ENCODE measurements at regions not wholly inside any gene's neighbourhood (a gene's known extent, or its start where the extent isn't known, plus 50 kb on each side); places are given as distances from the start of the nearest gene placed in this dataset.

GRCh38 chr21:38140207-38140903 is 116.4 kb upstream of the KCNJ15 start:
- TF ChIP-seq ATOH8 (CRISPR knock-in tag; IDR thresholded peaks at IDR 0.05; ENCODE audit: low read depth) = 0 out of 2 replicates have a peak, but pooled peaks have one; percentile 40
- no peak for TF ChIP-seq CBX8 (IDR thresholded peaks at IDR 0.05)
- TF ChIP-seq POLR2AphosphoS2 (conservative IDR thresholded peaks at IDR 0.05; ENCODE audit: low read length) = no peak
- no peak for TF ChIP-seq CTCF (IDR thresholded peaks at IDR 0.05)
- TF ChIP-seq MAFK (IDR thresholded peaks at IDR 0.05; ENCODE audit: partially characterized antibody) = peak; percentile 81
- no peak; a peak in 1 of 5 replicates for TF ChIP-seq EP300 (IDR thresholded peaks at IDR 0.05)
- TF ChIP-seq RFX5 (IDR thresholded peaks at IDR 0.05) = no peak
- TF ChIP-seq POLR2A (IDR thresholded peaks at IDR 0.05; ENCODE audit: low read length) = no peak
- no peak for TF ChIP-seq HES2 (IDR thresholded peaks at IDR 0.05)
- TF ChIP-seq MAX (IDR thresholded peaks at IDR 0.05) = no peak
- TF ChIP-seq FOSL2 (IDR thresholded peaks at IDR 0.05) = no peak
- no peak for TF ChIP-seq FOSL2 (CRISPR knock-in tag; IDR thresholded peaks at IDR 0.05)
- no peak for TF ChIP-seq PHF8 (IDR thresholded peaks at IDR 0.05; ENCODE audit: borderline replicate concordance, low read depth)
- TF ChIP-seq RAD21 (conservative IDR thresholded peaks at IDR 0.05 in 1 of 2, IDR thresholded peaks at IDR 0.05 in 1 of 2) = no peak

Data from A549 (cell line).